ENCODE measurements at regions not wholly inside any gene's neighbourhood (a gene's known extent, or its start where the extent isn't known, plus 50 kb on each side); places are given as distances from the start of the nearest gene placed in this dataset.

DNA sequence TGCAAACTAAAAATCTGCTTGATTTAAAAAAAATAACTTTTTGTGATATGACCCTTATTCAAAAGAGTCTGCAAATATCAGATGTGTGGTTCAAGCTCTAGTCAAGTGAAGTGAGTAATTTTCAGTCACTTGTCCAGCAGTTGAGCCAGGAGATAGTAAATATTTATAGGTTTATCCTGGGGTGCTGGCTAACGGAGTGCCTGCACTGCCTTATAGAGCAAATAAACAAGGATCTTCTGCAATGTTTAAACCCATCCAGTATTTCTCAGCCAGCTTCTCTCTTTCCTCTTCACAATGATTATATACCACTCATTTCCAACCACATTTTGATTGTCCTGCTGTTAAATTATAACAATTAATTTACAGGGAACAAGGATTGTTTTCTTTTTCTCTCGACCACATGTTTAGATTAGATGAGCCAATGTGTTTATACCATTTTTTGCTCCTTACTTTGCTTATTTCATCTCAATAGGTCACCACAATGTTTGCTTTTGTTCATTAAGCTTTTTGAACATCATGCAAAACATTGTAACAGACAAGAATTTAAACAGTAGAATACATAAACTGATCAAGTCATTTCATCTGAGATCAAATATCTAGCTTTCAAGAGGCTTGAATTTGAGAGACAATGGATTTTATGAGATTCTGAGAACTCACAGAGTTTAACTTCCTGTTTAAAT lies 60.3 kb upstream of the GREM2 start:
- DNase-seq = no peak
- no peak for ATAC-seq

DNA sequence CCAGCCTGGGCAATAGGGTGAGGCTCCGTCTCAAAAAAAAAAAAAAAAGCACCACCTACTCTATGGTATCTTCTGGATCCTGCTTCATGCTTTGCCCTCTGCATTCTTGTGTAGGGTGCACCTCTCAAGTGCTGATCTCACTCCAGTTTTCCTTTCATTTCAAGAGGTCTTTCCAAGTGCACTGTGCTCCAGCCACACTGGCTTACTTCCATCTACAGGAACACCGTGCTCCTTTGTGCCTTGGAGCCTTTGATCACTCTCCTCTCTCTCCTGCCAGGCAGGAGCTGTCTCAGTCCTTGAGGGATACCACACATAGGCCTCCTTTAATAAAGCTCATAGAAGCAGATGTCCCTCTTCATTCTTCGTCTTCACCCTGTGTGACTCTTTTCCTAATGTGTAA lies 55.4 kb upstream of the GREM2 start:
- DNase-seq (no peak), ATAC-seq (no peak)

DNA sequence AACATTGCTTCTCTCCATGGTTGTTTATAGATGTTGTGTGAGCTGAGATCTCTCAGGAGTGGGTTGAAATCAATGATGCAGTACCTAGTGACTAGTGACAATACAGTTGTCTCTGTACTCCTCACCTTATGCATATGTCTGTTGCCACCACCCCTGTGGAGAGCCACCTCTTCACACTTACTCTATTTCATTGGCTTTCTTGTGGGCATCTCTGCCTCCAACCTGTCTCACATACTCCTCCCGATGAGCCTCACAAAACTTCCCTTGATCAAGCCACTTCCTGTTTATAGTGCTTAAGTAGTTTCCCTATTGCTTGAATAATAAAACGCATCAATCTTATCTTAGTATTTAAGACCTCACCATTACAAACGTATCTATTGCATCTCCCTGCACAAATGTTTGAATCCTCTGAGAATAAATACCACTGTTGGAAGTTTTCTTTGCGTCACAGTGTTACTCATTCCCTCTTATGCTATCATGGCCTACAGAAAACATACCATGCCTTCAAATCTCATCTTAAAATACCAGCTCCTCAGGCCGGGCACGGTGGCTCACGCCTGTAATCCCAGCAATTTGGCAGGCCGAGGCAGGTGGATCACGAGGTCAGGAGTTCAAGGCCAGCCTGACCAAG lies 54.7 kb upstream of the GREM2 start:
- no peak for DNase-seq
- ATAC-seq = peak; percentile 32

DNA sequence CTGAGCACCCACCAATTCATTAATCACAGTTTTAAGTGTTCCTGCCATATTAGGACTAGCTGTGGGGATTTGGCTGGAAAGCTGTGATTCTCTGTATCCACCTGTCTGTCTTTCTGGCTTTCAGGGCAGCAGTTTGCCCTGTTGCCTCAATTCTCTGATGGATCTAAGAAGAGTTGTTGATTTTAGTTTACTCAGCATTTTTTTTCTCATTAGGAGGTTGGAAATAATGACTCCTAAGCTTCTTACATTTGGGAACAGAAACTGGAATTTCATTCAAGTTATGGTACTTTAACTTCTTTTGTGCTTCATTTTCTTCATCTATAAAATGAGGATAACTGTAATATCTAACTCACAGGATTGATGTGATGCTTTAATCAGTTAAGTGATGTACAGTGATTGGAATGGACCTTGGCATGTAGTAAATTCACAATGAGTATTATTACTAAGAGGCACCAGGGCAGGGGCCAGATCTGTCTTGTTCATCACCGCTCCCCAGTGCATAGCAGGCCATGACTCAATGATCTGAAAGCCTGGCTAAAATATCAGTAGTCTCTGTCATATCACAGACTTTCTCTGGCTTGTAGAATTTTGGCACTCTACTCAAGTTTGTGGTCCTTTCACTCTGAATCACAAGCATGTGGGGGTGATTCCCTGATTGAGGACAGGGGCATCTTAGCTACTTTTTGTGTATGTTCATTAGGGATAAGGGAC lies 51.4 kb upstream of the GREM2 start:
- ATAC-seq (no peak), DNase-seq (no peak)

Data from stimulated activated naive CD8-positive, alpha-beta T cell treated with anti-CD3 and anti-CD28 coated beads, Interleukin-15, Interleukin-2, amounts not matched to agents 100 U/mL and 50 U/mL, for 24 hours (primary cell).